Spleen (tissue), 11 donors: ENCODE measurements at regions not wholly inside any gene's neighbourhood (a gene's known extent, or its start where the extent isn't known, plus 50 kb on each side); places are given as distances from the start of the nearest gene placed in this dataset.

Experiments used
- DNase-seq: peaks from one replicate; pipeline ENCODE4 v3.0.0-alpha.2; 2020
- H3K27ac ChIP-seq, 8 donors: fragments of 200-600 bp; sonication (generic) in 7 of 8; 1 replicate in 4 of 8; 2 replicates in 4 of 8; pipeline versions ENCODE4 v1.5.0 to v1.8.0; 2016 to 2021; ENCODE audit warnings: inconsistent platforms in 4 of 8, mild to moderate bottlenecking in 4 of 8, moderate library complexity in 1 of 8
- H3K27me3 ChIP-seq, 7 donors: fragments of 200-600 bp; sonication (generic) in 6 of 7; replicated peaks in 1 of 7; 1 replicate in 4 of 7; 2 replicates in 3 of 7; pipeline versions ENCODE4 v1.5.0 to v1.8.0; 2016 to 2021; ENCODE audit warnings: inconsistent platforms in 3 of 7, mild to moderate bottlenecking in 1 of 7
- H3K36me3 ChIP-seq, 6 donors: fragments of 200-600 bp; sonication (generic) in 5 of 6; 1 replicate in 4 of 6; 2 replicates in 2 of 6; pipeline versions ENCODE4 v1.5.0 to v1.8.0; 2016 to 2021; ENCODE audit warnings: inconsistent platforms in 2 of 6
- H3K4me1 ChIP-seq, 6 donors: fragments of 200-600 bp; sonication (generic) in 5 of 6; 1 replicate in 3 of 6; 2 replicates in 3 of 6; pipeline versions ENCODE4 v1.5.0 to v1.8.0; 2016 to 2021; ENCODE audit warnings: inconsistent platforms in 3 of 6
- H3K4me3 ChIP-seq, 8 donors: fragments of 200-600 bp; sonication (generic) in 7 of 8; 1 replicate in 4 of 8; 2 replicates in 4 of 8; pipeline versions ENCODE4 v1.5.0 to v1.8.0; 2016 to 2021; ENCODE audit warnings: inconsistent platforms in 4 of 8, mild to moderate bottlenecking in 4 of 8, moderate library complexity in 2 of 8
- H3K9me3 ChIP-seq, 8 donors: fragments of 200-600 bp; sonication (generic) in 7 of 8; 1 replicate in 4 of 8; 2 replicates in 4 of 8; pipeline versions ENCODE4 v1.5.0 to v1.8.0; 2016 to 2021; ENCODE audit warnings: inconsistent platforms in 4 of 8
- CTCF ChIP-seq, 11 experiments: fragments of 200-600 bp in 7 of 11; fragments of 450-650 bp in 4 of 11; sonication (generic) in 4 of 11; IDR thresholded peaks in 8 of 11; conservative IDR thresholded peaks in 3 of 11; 1 replicate in 7 of 11; 2 replicates in 4 of 11; pipeline versions ENCODE4 v1.4.0 to v1.8.0; 2016 to 2021; ENCODE audit warnings: antibody characterized with exemption in 11 of 11, inconsistent platforms in 4 of 11, mild to moderate bottlenecking in 1 of 11
- POLR2A ChIP-seq, 3 donors: fragments of 450-650 bp; IDR thresholded peaks; one replicate each; pipeline ENCODE4 v1.5.1; 2017; ENCODE audit warnings: antibody characterized with exemption in 3 of 3, mild to moderate bottlenecking in 1 of 3
- POLR2AphosphoS5 ChIP-seq, 3 donors: sonication (generic); formaldehyde crosslinking; IDR thresholded peaks; one replicate each; pipeline ENCODE4 v1.5.1; 2017; ENCODE audit warnings: antibody characterized with exemption in 3 of 3
- WGBS, 5 donors: extraction: QIAGEN DNeasy Blood & Tissue Kit in 3 of 5; methylation state at CpG; one replicate each; pipeline versions ENCODE4 v1.1.5 to v1.1.7; 2013 to 2018; 5-methylcytosine and 5-hydroxymethylcytosine counted together
- intact Hi-C: fragments of 100-400 bp; cut with DNase I; formaldehyde crosslinking; loops from one replicate; pipeline ENCODE4 v1.15.0; 2023; ENCODE audit warnings: low total_unique reads
- donor health status: healthy with polysubstance abuse.
- donor health status: DM: no; HTN: no; CAD: no; lungs with moderate emphysema.
- donor health status: DM: no; HTN: no; CAD: no.
- donor health status: Bipolar disorder and iron deficiency.
- donor health status: healthy.
- donor health status: DM: no; HTN: no; CAD: no.
- donor health status: DM: yes; HTN: yes; CAD: no.

- intact Hi-C loops, result no loop called here
- Histone ChIP-seq H3K27me3 (no peaks in the 10 kb centered on the region), H3K27ac (no peak overlapping the region), H3K4me1 (no peaks in the 10 kb centered on the region), H3K4me3 (no peak overlapping the region), H3K36me3 (no peaks in the 10 kb centered on the region), H3K9me3 (no peaks in the 10 kb centered on the region)
- no peak for DNase-seq
- TF ChIP-seq POLR2A (IDR thresholded peaks at IDR 0.05) (no peak), CTCF (IDR thresholded peaks at IDR 0.05 in 8 of 11, conservative IDR thresholded peaks at IDR 0.05 in 3 of 11) (no peak)
- 91 to 96% (median 92%) methylated on average over 5 of the region's 5 CpGs for WGBS, 5 donors
Measured at GRCh38 chr5:152511120-152511519, 106.0 kb upstream of the NMUR2 start.

- H3K27me3 ChIP-seq, result no peaks in the 10 kb centered on the region
Measured at GRCh38 chr5:152511531-152512132, 106.6 kb upstream of the NMUR2 start.

GRCh38 chr5:152514827-152515397, 109.8 kb upstream of the NMUR2 start:
- WGBS, 5 donors, result 21 to 44% (median 36%) methylated on average over 2 of the region's 2 CpGs
- H3K4me1 ChIP-seq, result no peaks in the 10 kb centered on the region
- H3K27ac ChIP-seq, result no peak overlapping the region
- H3K27me3 ChIP-seq, result no peaks in the 10 kb centered on the region
- TF ChIP-seq CTCF (IDR thresholded peaks at IDR 0.05 in 8 of 11, conservative IDR thresholded peaks at IDR 0.05 in 3 of 11) (peak in 4 of 11 experiments; percentile 12 to 23 (median 16)), POLR2A (IDR thresholded peaks at IDR 0.05) (no peak)
- no peaks in the 10 kb centered on the region for H3K9me3 ChIP-seq
- H3K36me3 ChIP-seq, result no peaks in the 10 kb centered on the region
- H3K4me3 ChIP-seq, result no peak overlapping the region
- intact Hi-C loops, result no loop called here
- no peak for DNase-seq

More at GRCh38 chr5:152511531-152512132, 106.6 kb upstream of the NMUR2 start:
- 73 to 83% (median 76%) methylated on average over 7 of the region's 7 CpGs for WGBS, 5 donors
- intact Hi-C loops, result no loop called here
- no peaks in the 10 kb centered on the region for H3K36me3 ChIP-seq
- no peak for DNase-seq
- H3K4me3 ChIP-seq, result no peak overlapping the region
- no peaks in the 10 kb centered on the region for H3K4me1 ChIP-seq
- TF ChIP-seq POLR2A (IDR thresholded peaks at IDR 0.05), result no peak
- no peak overlapping the region for H3K27ac ChIP-seq
- no peaks in the 10 kb centered on the region for H3K9me3 ChIP-seq

GRCh38 chr5:152523964-152524363, 118.9 kb upstream of the NMUR2 start:
- Histone ChIP-seq H3K27me3 (no peaks in the 10 kb centered on the region), H3K36me3 (no peaks in the 10 kb centered on the region), H3K4me1 (peaks cover 0 to 19% (median 10%) of the 10 kb centered on the region in 6 donors), H3K27ac (no peak overlapping the region), H3K4me3 (no peak overlapping the region), H3K9me3 (no peaks in the 10 kb centered on the region)
- intact Hi-C loops, result no loop called here
- WGBS, 5 donors, result 72 to 92% (median 85%) methylated on average over 1 of the region's 1 CpG
- TF ChIP-seq POLR2A (IDR thresholded peaks at IDR 0.05) (no peak), CTCF (IDR thresholded peaks at IDR 0.05 in 8 of 11, conservative IDR thresholded peaks at IDR 0.05 in 3 of 11) (no peak), POLR2AphosphoS5 (IDR thresholded peaks at IDR 0.05) (no peak)
- DNase-seq, result no peak
